Caco-2 (cell line): ENCODE measurements at regions not wholly inside any gene's neighbourhood (a gene's known extent, or its start where the extent isn't known, plus 50 kb on each side); places are given as distances from the start of the nearest gene placed in this dataset.

Experiments
- BruUV-seq: library from RNA; stranded (reverse); fragments of 400-500 nt; replicated peaks from 2 replicates; lab custom pipeline; 2021; lab: Mats Ljungman, UMichigan
- CTCF ChIA-PET: fragments of 300-600 bp; sonication (Branson Sonifier 250); formaldehyde crosslinking; loops from one replicate; lab custom pipeline; 2022; ENCODE audit warnings: antibody characterized with exemption; lab: Charles Lee
- POLR2A ChIA-PET: fragments of 300-600 bp; sonication (Branson Sonifier 250); formaldehyde crosslinking; loops from one replicate; lab custom pipeline; 2022; ENCODE audit warnings: antibody characterized with exemption; lab: Charles Lee
- DNase-seq, 2 experiments: peaks; one replicate each; pipeline versions ENCODE4 v3.0.0 to v3.0.0-alpha.2; 2020 to 2022
- H3K27me3 ChIP-seq: replicated peaks from 2 replicates; pipeline ENCODE4 v1.6.0; 2011; ENCODE audit warnings: low read length; ENCODE audit not compliant: control insufficient read depth, insufficient read depth
- H3K36me3 ChIP-seq: 2 replicates; pipeline ENCODE4 v1.5.1; 2011; ENCODE audit warnings: low read length; ENCODE audit not compliant: control insufficient read depth, insufficient read depth
- H3K4me1 ChIP-seq: fragments of 250-450 bp; sonication (Bioruptor Pico); 2 replicates; pipeline ENCODE4 v1.5.1; 2020; ENCODE audit warnings: mild to moderate bottlenecking
- H3K4me3 ChIP-seq: 2 replicates; pipeline ENCODE4 v1.5.1; 2011; ENCODE audit warnings: low read depth, mild to moderate bottlenecking, control low read depth, low read length
- H3K9me3 ChIP-seq: fragments of 250-450 bp; sonication (Bioruptor Pico); 2 replicates; pipeline ENCODE4 v1.5.1; 2020; ENCODE audit warnings: mild to moderate bottlenecking, moderate library complexity
- H3K27ac Mint-ChIP-seq: one replicate; pipeline ENCODE4 v1.8.0; 2022; ENCODE audit warnings: mixed read lengths; ENCODE audit not compliant: unreplicated experiment
- H3K27me3 Mint-ChIP-seq: one replicate; pipeline ENCODE4 v1.8.0; 2022; ENCODE audit warnings: mixed read lengths; ENCODE audit not compliant: insufficient read depth, unreplicated experiment
- H3K36me3 Mint-ChIP-seq: one replicate; pipeline ENCODE4 v1.8.0; 2022; ENCODE audit warnings: mild to moderate bottlenecking, mixed read lengths; ENCODE audit not compliant: insufficient read depth, unreplicated experiment
- H3K4me1 Mint-ChIP-seq: one replicate; pipeline ENCODE4 v1.8.0; 2022; ENCODE audit warnings: low read depth, mixed read lengths; ENCODE audit not compliant: unreplicated experiment
- H3K4me3 Mint-ChIP-seq: one replicate; pipeline ENCODE4 v1.8.0; 2022; ENCODE audit warnings: mild to moderate bottlenecking, moderate library complexity, mixed read lengths; ENCODE audit not compliant: unreplicated experiment
- H3K9me3 Mint-ChIP-seq: one replicate; pipeline ENCODE4 v1.8.0; 2022; ENCODE audit warnings: mixed read lengths; ENCODE audit not compliant: unreplicated experiment
- CTCF ChIP-seq, 2 experiments: fragments of 200-600 bp in 1 of 2; IDR thresholded peaks; 1 replicate in 1 of 2; 2 replicates in 1 of 2; pipeline versions ENCODE4 v1.5.1 to v1.8.0; 2011 to 2022; ENCODE audit warnings: antibody characterized with exemption in 1 of 2, control low read depth in 1 of 2, inconsistent platforms in 1 of 2, low read depth in 1 of 2, low read length in 1 of 2, mild to moderate bottlenecking in 1 of 2, moderate library complexity in 1 of 2; ENCODE audit not compliant: insufficient read depth in 1 of 2, severe bottlenecking in 1 of 2, unreplicated experiment in 1 of 2
- intact Hi-C: fragments of 100-400 bp; cut with micrococcal nuclease; formaldehyde crosslinking; loops from one replicate; pipeline ENCODE4 v1.10.0; 2022; ENCODE audit not compliant: unreplicated experiment

GRCh38 chr6:98471444-98471843 lies 362.9 kb upstream of the POU3F2 start:
- no peaks in the 10 kb centered on the region for H3K4me1 Mint-ChIP-seq
- Histone ChIP-seq H3K4me1 (no peaks in the 10 kb centered on the region), H3K36me3 (no peaks in the 10 kb centered on the region), H3K9me3 (no peaks in the 10 kb centered on the region), H3K4me3 (no peak overlapping the region), H3K27me3 (no peaks in the 10 kb centered on the region)
- no peak for DNase-seq
- peaks cover 3% of the 10 kb centered on the region for H3K27me3 Mint-ChIP-seq
- POLR2A ChIA-PET, result no interaction called here
- CTCF ChIA-PET, result no interaction called here
- H3K4me3 Mint-ChIP-seq, result no peak overlapping the region
- no TSS peak for BruUV-seq
- intact Hi-C loops, result no loop called here
- peaks cover 18% of the 10 kb centered on the region for H3K9me3 Mint-ChIP-seq
- no peak overlapping the region for H3K27ac Mint-ChIP-seq
- no peak for TF ChIP-seq CTCF (IDR thresholded peaks at IDR 0.05; ENCODE audit: insufficient read depth in 1 of 2, low read depth in 1 of 2, low read length in 1 of 2, severe bottlenecking in 1 of 2, unreplicated experiment in 1 of 2)
- no peaks in the 10 kb centered on the region for H3K36me3 Mint-ChIP-seq

- Mint-ChIP-seq H3K4me1 (no peaks in the 10 kb centered on the region), H3K36me3 (no peaks in the 10 kb centered on the region), H3K9me3 (peaks cover 17% of the 10 kb centered on the region), H3K4me3 (no peak overlapping the region), H3K27me3 (peaks cover 6% of the 10 kb centered on the region), H3K27ac (no peak overlapping the region)
- Histone ChIP-seq H3K4me1 (no peaks in the 10 kb centered on the region), H3K27me3 (no peaks in the 10 kb centered on the region), H3K36me3 (no peaks in the 10 kb centered on the region), H3K9me3 (no peaks in the 10 kb centered on the region), H3K4me3 (no peak overlapping the region)
- POLR2A ChIA-PET, result no interaction called here
- DNase-seq, result no peak
- intact Hi-C loops, result no loop called here
- no TSS peak for BruUV-seq
- CTCF ChIA-PET, result no interaction called here
- TF ChIP-seq CTCF (IDR thresholded peaks at IDR 0.05; ENCODE audit: insufficient read depth in 1 of 2, low read depth in 1 of 2, low read length in 1 of 2, severe bottlenecking in 1 of 2, unreplicated experiment in 1 of 2), result no peak
Measured at GRCh38 chr6:98477231-98477630, 357.1 kb upstream of the POU3F2 start.

- POLR2A ChIA-PET, result no interaction called here
- no peak overlapping the region for H3K27ac Mint-ChIP-seq
- TF ChIP-seq CTCF (IDR thresholded peaks at IDR 0.05; ENCODE audit: insufficient read depth in 1 of 2, low read depth in 1 of 2, low read length in 1 of 2, severe bottlenecking in 1 of 2, unreplicated experiment in 1 of 2), result no peak
- DNase-seq, result no peak
- H3K4me3 Mint-ChIP-seq, result no peak overlapping the region
- Histone ChIP-seq H3K36me3 (no peaks in the 10 kb centered on the region), H3K4me1 (no peaks in the 10 kb centered on the region), H3K9me3 (no peaks in the 10 kb centered on the region), H3K27me3 (no peaks in the 10 kb centered on the region), H3K4me3 (no peak overlapping the region)
- no peaks in the 10 kb centered on the region for H3K36me3 Mint-ChIP-seq
- intact Hi-C loops, result no loop called here
- CTCF ChIA-PET, result no interaction called here
- peaks cover 11% of the 10 kb centered on the region for H3K9me3 Mint-ChIP-seq
- no TSS peak for BruUV-seq
- H3K4me1 Mint-ChIP-seq, result no peaks in the 10 kb centered on the region
- peaks cover 6% of the 10 kb centered on the region for H3K27me3 Mint-ChIP-seq
Measured at GRCh38 chr6:98484696-98485095, 349.7 kb upstream of the POU3F2 start.
